DOHH2 (cell line): ENCODE measurements at regions not wholly inside any gene's neighbourhood (a gene's known extent, or its start where the extent isn't known, plus 50 kb on each side); places are given as distances from the start of the nearest gene placed in this dataset.
A peak's percentile ranks its signal among the peaks of the same experiment; 100 is the strongest.

Experiments
- H3F3A ChIP-seq: fragments of 200-600 bp; sonication (generic), shearing (Covaris generic); 2 replicates; pipeline ENCODE4 v1.6.0; 2016; ENCODE audit warnings: antibody characterized with exemption, mild to moderate bottlenecking; ENCODE audit not compliant: control insufficient read depth, insufficient read depth
- H3K27ac ChIP-seq: fragments of 200-600 bp; sonication (generic); 2 replicates; pipeline ENCODE4 v1.5.1; 2014; ENCODE audit warnings: low read depth, mild to moderate bottlenecking, low read length, moderate library complexity
- H3K27me3 ChIP-seq: fragments of 200-600 bp; sonication (generic); 2 replicates; pipeline ENCODE4 v1.6.1; 2014; ENCODE audit warnings: mild to moderate bottlenecking, low read length, mixed read lengths; ENCODE audit not compliant: control insufficient read depth
- H3K36me3 ChIP-seq: fragments of 200-600 bp; sonication (generic); 2 replicates; pipeline ENCODE4 v1.6.1; 2014; ENCODE audit warnings: mild to moderate bottlenecking, low read length, moderate library complexity, mixed read lengths; ENCODE audit not compliant: control insufficient read depth
- H3K4me1 ChIP-seq: fragments of 200-600 bp; sonication (generic); 2 replicates; pipeline ENCODE4 v1.6.1; 2014; ENCODE audit warnings: mild to moderate bottlenecking, low read length, mixed read lengths; ENCODE audit not compliant: control insufficient read depth
- H3K4me2 ChIP-seq: fragments of 200-600 bp; sonication (generic); 2 replicates; pipeline ENCODE4 v1.6.0; 2014; ENCODE audit warnings: mild to moderate bottlenecking, low read length, moderate library complexity
- H3K4me3 ChIP-seq: fragments of 200-600 bp; sonication (generic); 2 replicates; pipeline ENCODE4 v1.5.1; 2014; ENCODE audit warnings: mild to moderate bottlenecking, low read length, mixed read lengths
- H3K79me2 ChIP-seq: fragments of 200-600 bp; sonication (generic); 2 replicates; pipeline ENCODE4 v1.6.1; 2014; ENCODE audit warnings: mild to moderate bottlenecking, low read length, mixed read lengths; ENCODE audit not compliant: control insufficient read depth
- H3K9me2 ChIP-seq: fragments of 200-600 bp; sonication (generic); replicated peaks from 2 replicates; pipeline ENCODE4 v1.6.1; 2014; ENCODE audit warnings: mild to moderate bottlenecking, low read length, mixed read lengths; ENCODE audit not compliant: control insufficient read depth
- H3K9me3 ChIP-seq: fragments of 200-600 bp; sonication (generic); 2 replicates; pipeline ENCODE4 v1.6.1; 2014; ENCODE audit warnings: antibody characterized with exemption, low read length, mixed read lengths; ENCODE audit not compliant: control insufficient read depth, insufficient read depth
- H4K20me1 ChIP-seq: fragments of 200-600 bp; sonication (generic); 2 replicates; pipeline ENCODE4 v1.6.0; 2014; ENCODE audit warnings: low read depth, mild to moderate bottlenecking, antibody characterized with exemption, low read length, moderate library complexity; ENCODE audit not compliant: control insufficient read depth, insufficient read depth
- EZH2phosphoT487 ChIP-seq: fragments of 200-600 bp; sonication (generic); IDR thresholded peaks from 2 replicates; pipeline ENCODE4 v1.6.1; 2017; ENCODE audit warnings: borderline replicate concordance, mild to moderate bottlenecking, antibody characterized with exemption, low read length, moderate library complexity, mixed read lengths
- TF ChIP-seq, protein P1 (sequence below): fragments of 200-600 bp; sonication (generic); IDR thresholded peaks from one replicate; pipeline ENCODE4 v1.5.1; 2014; ENCODE audit warnings: antibody characterized with exemption, mild to moderate bottlenecking, low read depth, low read length; ENCODE audit not compliant: poor library complexity, severe bottlenecking

DNA sequence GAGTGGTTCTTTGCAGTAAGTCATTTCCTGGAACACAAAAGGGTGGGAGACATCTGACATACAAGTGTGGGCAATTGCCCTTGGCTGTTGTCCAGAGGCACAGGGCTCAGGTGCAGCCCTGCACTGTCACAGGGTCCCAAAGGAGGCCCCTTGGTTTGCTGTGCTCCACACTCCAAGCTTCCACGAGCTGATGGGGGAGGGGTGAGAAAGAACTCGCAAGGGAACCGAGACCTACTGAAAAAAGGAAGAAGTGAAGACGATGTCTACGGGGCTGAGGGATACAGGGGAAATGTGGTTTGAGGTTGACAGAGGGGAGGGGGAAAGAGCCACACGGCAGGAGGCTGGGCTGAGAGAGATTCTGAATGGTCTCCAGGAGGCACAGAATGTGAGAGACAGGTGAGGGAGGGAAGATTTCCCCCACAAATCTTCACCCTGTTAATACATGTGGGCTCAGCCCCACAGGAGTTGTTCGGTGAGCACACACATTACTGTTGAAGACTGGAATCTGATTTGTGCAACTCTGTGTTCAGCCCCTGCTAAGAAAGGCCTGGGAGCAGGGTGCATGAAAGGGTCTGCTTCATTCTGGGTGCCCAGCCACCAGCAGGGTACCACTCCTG lies 123.4 kb downstream of the LY86 start:
- H3K4me1 ChIP-seq = peaks cover 24% of the 10 kb centered on the region
- no peak overlapping the region for H3K27ac ChIP-seq
- no peaks in the 10 kb centered on the region for H3K79me2 ChIP-seq
- H3F3A ChIP-seq = no peaks in the 10 kb centered on the region
- no peaks in the 10 kb centered on the region for H3K36me3 ChIP-seq
- peaks cover 38% of the 10 kb centered on the region for H3K27me3 ChIP-seq
- TF ChIP-seq, protein P1, sequence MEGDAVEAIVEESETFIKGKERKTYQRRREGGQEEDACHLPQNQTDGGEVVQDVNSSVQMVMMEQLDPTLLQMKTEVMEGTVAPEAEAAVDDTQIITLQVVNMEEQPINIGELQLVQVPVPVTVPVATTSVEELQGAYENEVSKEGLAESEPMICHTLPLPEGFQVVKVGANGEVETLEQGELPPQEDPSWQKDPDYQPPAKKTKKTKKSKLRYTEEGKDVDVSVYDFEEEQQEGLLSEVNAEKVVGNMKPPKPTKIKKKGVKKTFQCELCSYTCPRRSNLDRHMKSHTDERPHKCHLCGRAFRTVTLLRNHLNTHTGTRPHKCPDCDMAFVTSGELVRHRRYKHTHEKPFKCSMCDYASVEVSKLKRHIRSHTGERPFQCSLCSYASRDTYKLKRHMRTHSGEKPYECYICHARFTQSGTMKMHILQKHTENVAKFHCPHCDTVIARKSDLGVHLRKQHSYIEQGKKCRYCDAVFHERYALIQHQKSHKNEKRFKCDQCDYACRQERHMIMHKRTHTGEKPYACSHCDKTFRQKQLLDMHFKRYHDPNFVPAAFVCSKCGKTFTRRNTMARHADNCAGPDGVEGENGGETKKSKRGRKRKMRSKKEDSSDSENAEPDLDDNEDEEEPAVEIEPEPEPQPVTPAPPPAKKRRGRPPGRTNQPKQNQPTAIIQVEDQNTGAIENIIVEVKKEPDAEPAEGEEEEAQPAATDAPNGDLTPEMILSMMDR = no peak
- no peak for TF ChIP-seq EZH2phosphoT487
- H3K9me2 ChIP-seq = no peaks in the 10 kb centered on the region
- peak overlapping the region; percentile 55 for H3K4me2 ChIP-seq
- H4K20me1 ChIP-seq = no peaks in the 10 kb centered on the region
- H3K9me3 ChIP-seq = no peaks in the 10 kb centered on the region
- H3K4me3 ChIP-seq = peak overlapping the region; percentile 41

DNA sequence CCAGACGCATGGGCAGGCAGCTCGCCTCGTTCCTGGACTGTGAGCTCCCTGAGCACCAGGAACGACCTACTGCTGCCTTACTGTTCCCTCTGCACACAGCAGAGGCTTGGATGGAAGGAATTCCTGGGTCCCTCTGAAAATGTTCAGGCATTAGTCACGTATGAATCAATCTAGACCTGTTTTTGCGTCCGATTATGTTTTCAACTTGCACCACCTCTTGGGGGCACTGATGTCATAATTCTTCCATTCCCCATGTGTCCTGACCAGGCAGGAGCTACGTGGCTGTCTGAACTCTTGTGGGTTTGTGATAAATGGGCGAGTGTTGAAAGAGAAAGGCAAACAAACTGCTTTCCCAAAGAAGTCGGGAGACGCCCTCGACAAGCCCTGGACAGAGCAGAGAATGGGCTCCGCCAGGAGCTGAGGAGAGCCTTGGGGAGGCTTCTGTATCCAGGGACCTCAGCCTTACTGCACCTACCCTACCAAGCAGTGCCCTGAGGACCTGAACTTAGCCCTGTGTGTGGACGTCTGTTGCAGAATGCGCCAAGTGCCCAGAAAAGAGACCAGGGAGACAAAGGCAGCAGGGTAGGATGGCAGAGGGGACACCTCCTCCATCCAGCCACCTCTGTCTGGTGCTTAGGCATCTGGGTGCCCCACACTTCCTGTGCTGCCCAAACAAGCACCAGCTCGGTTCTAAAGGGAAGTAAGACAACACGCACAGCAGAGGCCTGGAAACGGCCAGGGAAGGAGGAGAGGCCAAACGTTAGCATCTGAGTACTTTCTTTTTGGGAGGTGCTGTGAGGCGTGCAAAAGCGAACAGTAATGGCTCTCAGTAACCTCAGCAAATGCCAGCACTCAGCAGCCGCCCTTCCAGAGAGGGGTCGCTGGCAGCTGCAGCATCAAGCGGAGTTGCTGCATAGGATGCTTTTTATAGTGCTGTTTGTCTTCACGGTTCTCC lies 124.2 kb downstream of the LY86 start:
- no peaks in the 10 kb centered on the region for H3F3A ChIP-seq
- no peaks in the 10 kb centered on the region for H3K79me2 ChIP-seq
- no peaks in the 10 kb centered on the region for H4K20me1 ChIP-seq
- H3K27me3 ChIP-seq = peaks cover 34% of the 10 kb centered on the region
- no peak for TF ChIP-seq EZH2phosphoT487
- TF ChIP-seq, protein P1 = peak; percentile 24
- no peaks in the 10 kb centered on the region for H3K9me2 ChIP-seq
- peaks cover 24% of the 10 kb centered on the region for H3K4me1 ChIP-seq
- no peaks in the 10 kb centered on the region for H3K9me3 ChIP-seq
- H3K27ac ChIP-seq = no peak overlapping the region
- H3K4me3 ChIP-seq = peak overlapping the region; percentile 41
- H3K36me3 ChIP-seq = no peaks in the 10 kb centered on the region
- peak overlapping the region; percentile 55 for H3K4me2 ChIP-seq

DNA sequence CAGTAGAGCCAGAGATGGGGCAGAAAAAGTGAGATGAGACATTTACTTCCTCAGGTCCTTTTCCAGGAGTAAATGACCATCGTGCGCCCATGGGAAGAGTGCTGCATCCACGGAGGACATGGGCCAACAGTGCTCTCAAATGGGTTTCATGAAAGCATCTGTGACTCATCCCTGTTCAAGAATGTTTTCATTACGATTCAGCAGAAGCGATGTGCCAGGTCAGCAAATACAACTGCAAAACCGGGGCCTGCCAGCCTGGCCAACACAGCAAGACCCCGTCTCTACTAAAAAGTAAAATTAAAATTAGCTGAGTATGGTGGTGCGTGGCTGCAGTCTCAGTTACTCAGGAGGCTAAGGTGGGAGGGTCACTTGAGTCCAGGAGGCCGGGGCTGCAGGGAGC lies 125.1 kb downstream of the LY86 start:
- Histone ChIP-seq H3K9me3 (no peaks in the 10 kb centered on the region), H3K9me2 (no peaks in the 10 kb centered on the region), H3K79me2 (no peaks in the 10 kb centered on the region), H3F3A (no peaks in the 10 kb centered on the region), H3K4me3 (no peak overlapping the region), H3K36me3 (no peaks in the 10 kb centered on the region), H3K27ac (no peak overlapping the region), H3K27me3 (peaks cover 37% of the 10 kb centered on the region), H3K4me1 (peaks cover 24% of the 10 kb centered on the region), H4K20me1 (no peaks in the 10 kb centered on the region), H3K4me2 (no peak overlapping the region)
- TF ChIP-seq, protein P1 = no peak
- no peak for TF ChIP-seq EZH2phosphoT487
